SIG-M5 treated with dmso at 0.1 percent for 504 hours (cell line): ENCODE measurements at regions not wholly inside any gene's neighbourhood (a gene's known extent, or its start where the extent isn't known, plus 50 kb on each side); places are given as distances from the start of the nearest gene placed in this dataset.
A peak's percentile ranks its signal among the peaks of the same experiment; 100 is the strongest.

Experiments used
- DNase-seq: peaks from one replicate; lab custom pipeline; 2025; ENCODE audit not compliant: unreplicated experiment; lab: John Stamatoyannopoulos, UW

- no peak for DNase-seq
Measured at GRCh38 chr15:70291305-70292075, 193.8 kb upstream of the TLE3 start.

GRCh38 chr15:70290708-70291107 lies 193.0 kb upstream of the TLE3 start:
- no peak for DNase-seq

DNA sequence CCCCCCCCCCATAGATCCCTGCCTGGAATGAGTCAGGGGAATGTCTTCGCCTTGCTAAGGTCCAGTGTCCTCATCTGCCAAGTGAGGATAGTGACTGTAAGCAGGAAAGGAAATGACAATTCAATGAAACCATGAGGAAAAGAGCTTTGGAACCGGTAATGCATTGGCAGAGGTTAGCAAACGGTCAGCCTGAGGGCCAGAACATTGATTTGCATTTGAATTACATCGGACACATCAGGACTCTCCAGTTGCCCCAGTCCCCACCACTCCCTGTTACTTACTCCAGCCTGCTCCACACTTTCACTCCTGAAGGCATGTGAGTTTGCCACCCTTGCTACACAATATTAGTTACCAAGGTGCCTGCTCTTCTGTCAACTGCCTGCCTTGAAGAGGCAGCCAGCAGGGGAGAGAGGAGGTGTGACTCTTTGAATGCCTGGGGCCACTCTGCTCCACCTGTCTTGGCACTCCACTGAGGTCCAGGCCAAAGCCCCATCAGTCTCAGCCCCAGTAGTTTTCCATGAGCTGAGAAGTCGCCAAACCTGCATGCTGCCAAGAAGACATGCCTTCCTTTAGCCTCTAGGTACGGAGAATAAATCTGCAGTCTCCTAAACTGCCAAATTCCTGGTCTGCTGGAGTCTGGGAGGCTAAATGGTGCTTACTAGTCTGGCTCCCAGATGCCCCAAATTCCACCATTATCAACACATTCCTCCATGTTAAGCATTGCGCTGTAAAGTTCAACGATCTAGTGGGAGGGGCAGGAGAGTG lies 191.7 kb upstream of the TLE3 start:
- DNase-seq = peak; percentile 11

- DNase-seq = no peak
Measured at GRCh38 chr15:70286113-70286806, 188.5 kb upstream of the TLE3 start.

DNA sequence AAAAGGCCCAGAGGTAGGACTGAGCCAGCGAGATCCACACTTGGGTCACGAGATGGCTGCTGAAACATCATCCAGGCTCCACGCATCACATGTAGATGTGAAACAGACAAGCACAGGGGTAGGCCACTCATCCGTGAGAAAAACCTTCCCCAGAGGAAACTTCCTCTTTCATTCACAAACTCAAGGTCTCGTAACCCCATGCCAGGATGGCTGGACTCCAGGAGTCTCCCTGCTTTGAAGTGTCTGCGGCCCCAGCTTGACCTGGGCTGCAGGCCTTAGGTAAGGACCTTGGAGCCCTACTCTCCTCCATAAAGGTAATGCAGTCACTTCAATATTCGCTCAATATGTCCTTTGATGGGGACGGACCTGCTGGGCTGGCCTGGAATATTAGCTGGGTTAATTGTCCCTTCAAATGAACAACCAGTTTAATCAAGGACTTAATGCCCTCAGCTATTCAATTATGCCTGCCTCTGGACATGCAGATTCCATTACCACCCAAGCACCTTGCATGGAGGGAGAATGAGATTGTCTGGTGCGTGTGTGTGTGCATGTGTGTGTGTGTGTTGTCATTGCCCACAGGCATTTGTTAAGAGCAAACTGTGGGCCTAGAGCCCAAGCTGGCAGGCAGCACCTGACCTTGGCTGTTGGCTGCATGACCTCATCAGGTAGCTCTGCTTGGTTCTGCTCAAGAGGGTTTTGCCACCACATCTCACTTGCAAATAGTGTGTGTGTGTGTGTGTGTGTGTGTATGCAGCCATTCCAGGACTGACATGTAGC lies 186.9 kb upstream of the TLE3 start:
- DNase-seq = no peak

DNA sequence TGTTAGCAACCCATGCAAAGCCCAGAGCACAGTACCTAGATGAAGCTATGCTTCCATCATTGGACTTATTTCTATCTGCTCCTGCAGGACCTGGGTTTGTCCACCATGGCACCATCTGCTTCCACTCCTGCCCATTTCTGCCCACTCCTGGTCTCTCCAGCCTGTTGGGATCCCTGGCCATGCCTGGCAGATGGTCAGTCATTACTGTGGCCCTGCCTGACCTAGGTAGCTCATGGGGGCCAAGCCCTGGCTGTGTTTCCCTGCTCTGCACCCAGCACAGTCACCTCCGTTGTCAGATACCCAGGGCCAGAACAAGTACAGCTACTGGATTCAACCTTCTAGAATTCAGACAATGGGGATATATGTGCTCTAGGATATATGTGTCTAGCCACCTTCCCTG lies 185.8 kb upstream of the TLE3 start:
- no peak for DNase-seq

GRCh38 chr15:70281811-70282307 lies 184.1 kb upstream of the TLE3 start:
- DNase-seq = no peak

DNA sequence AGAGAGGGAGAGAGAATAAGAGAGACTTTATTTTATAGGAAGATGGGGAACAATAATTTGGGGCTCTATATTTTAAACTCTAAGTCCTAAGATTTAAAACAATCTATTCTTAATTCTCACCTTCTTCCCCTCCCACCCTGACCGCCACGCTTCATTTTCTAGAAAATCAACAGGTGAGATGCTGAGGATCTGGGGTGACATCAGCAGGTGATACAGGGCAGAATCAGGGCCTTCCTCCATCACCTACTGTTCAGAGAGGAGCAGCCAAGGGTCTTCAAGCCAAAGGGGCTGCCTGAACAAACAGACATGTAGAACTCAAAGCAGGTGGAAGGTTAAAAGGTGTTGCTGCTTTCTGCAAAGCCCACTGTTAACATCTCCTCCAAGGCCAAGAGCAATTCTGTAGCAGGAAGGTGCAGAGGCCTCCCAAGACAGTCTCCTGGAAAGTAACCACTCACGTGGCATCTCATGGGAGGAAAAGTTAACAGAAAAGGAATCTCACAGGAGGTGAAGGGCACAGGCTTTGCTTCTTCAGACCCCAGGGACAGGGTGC lies 183.6 kb upstream of the TLE3 start:
- DNase-seq = no peak

- DNase-seq = no peak
Measured at GRCh38 chr15:70280781-70281180, 183.1 kb upstream of the TLE3 start.

GRCh38 chr15:70279096-70279495 lies 181.4 kb upstream of the TLE3 start:
- DNase-seq = no peak

DNA sequence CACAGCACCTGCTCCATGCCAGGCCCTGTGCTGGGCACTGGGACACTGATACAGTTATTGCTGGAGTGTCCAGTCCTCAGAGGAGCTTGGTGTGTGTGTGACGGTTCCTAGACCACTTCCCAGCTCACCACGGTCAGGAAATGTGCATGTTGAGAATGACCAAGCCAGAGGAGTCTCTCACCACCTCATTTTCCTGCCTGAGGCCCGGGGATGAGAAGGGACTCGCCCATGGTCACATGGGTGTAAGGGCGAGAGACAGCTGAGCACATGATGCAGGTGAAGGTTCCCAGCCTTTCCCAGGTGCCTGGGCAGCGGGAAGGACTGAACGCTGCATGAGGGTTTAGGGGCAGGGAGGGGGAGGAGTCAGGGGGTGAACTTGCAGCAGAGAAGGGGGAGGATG lies 180.9 kb upstream of the TLE3 start:
- no peak for DNase-seq

- DNase-seq = no peak
Measured at GRCh38 chr15:70277556-70277955, 179.8 kb upstream of the TLE3 start.

DNA sequence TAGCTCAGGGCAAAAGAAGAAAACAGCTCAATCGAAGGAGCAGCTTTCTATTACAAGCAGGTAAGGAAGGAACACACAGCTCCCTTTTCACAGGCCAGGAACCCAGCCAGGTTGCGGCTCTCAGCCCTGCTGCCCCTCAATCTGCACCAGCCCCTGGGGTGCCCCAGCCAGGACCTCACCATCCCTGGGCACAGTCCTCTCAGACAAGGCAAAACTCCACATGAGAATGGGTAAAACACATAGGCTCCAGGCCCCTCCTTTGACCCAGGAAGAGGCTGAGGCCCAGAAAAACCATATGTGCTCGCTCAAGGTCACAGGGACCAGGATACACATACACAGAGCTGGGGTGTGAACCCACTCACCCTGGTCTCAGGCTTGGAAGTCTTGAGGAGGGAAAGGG lies 178.7 kb upstream of the TLE3 start:
- no peak for DNase-seq

- no peak for DNase-seq
Measured at GRCh38 chr15:70275461-70276138, 177.9 kb upstream of the TLE3 start.

- no peak for DNase-seq
Measured at GRCh38 chr15:70274908-70275307, 177.2 kb upstream of the TLE3 start.

GRCh38 chr15:70274255-70274880 lies 176.7 kb upstream of the TLE3 start:
- DNase-seq = no peak

GRCh38 chr15:70273808-70274207 lies 176.1 kb upstream of the TLE3 start:
- no peak for DNase-seq

DNA sequence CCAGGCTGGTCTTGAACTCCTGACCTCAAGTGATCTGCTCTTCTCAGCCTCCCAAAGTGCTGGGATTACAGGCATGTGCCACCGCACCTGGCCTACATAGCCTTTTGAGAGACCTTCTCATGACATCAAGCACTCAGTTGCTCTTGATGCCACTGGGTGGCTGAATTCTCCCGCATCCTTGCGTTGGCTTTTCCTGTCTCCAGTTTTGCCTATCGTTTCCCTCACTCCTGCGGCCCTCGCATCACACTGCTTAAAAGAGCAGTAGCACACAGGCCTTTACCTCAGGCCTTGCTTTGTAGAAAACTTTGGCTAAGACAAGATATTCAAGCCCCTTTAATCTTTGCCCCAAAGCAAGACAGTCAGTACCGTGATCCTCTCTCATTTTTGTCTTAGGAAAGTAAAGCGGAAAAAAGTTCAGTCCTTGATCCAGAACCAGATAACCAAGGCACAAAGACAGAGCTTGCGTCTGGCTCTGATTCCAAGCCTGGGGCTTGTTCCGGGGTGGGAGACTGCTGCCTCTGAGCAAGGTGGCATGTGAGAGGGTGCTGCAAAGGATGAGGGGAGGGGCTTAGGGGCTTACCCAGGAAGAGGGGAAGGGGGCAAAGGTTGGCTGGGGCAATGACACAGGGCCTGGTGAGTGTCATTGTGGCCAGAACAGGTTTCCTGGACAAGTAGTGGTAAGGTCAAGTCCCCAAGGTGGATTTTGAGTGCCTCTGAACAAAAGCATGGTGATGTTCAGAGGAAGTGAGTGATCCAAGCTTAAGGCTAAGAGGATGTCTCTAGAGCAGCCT lies 175.0 kb upstream of the TLE3 start:
- DNase-seq = no peak
